ENCODE measurements at regions not wholly inside any gene's neighbourhood (a gene's known extent, or its start where the extent isn't known, plus 50 kb on each side); places are given as distances from the start of the nearest gene placed in this dataset.
"Not testable (repeated sequence)": the region's sequence is repeated elsewhere in the genome, so short reads cannot be mapped to it uniquely, and the experiment has no call there.

DNA sequence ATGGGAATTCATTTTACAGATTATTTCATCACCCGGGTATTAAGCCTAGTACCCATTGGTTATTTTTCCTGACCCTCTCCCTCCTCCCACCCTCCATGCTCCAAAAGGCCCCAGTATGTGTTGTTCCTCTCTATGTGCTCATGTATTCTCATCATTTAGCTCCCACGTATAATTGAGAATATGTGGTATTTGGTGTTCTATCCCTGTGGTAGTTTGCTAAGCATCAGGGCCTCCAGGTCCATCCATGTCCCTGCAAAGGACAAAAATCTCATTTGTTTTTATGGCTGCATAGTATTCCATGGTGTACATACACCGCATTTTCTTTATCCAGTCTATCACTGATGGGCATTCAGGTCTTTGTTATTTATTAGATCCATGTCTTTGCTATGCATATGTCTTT lies 894.1 kb upstream of the MIR17HG start:
- DNase-seq (ENCODE audit: low spot score): no peak

DNA sequence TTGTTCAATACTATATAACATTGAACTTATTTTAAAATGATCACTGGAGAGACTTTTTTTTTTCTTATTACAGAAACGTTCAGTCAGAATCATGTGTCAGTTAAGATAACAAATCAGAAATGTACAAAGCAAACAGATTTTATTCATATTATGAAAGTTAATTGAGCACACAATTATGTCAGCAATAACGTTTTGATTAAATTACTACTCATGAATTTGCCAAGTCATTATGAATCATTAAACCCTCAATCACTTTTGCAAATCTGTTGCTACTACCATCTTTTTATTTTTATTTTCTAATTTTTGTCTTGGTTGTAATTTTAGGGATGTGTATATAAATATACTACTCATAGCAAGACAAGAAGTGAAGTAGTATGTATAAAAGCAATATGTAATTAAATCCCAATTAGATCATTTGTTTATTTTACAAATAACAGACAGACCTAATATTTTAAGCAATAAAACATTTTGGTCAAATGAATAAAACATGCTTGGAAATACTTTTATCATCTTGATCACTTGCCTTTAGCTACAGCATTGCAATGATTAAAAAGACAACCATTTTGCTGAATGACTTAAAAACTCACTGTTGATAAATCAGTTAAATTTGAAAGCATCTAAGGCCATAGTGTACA lies 893.4 kb upstream of the MIR17HG start:
- no peak for DNase-seq (ENCODE audit: low spot score)

DNA sequence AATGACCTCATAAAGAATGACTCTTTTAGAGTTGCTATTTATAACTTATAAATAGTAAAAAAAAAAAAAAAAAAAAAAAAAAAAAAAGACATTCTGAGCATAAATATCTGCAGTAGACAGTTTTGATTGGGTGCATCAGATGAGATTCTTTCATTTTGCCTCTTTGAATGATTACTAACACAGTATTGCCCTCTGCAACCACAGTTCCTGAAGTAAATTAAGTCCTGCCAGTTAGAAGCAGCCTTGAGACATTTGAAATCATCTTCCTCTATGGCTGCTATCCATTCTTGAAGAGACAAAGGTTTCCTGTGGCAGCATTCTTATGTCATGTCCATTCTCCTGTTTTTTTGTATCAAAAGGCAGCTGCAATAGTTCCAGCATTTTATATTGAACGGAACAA lies 892.4 kb upstream of the MIR17HG start:
- DNase-seq (ENCODE audit: low spot score): no peak

DNA sequence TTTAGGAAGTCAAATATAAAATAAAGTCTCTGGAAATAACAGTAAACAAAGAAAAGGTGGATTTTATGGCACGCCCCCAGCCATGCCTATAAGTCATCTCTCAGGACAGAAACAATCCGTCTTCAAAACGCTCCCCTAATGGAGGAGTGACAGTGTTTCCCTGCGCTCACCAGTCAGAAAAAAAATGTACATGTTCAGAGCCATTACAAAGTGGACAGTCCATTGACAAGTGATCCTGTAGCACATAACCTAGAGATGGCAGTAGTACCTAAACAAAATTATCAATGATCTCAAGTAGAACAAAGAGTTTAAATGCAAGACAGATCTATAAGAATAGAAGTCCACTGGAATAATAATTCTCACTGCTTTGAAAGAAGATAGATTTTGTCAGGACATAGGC lies 891.7 kb upstream of the MIR17HG start:
- no peak for DNase-seq (ENCODE audit: low spot score)

DNA sequence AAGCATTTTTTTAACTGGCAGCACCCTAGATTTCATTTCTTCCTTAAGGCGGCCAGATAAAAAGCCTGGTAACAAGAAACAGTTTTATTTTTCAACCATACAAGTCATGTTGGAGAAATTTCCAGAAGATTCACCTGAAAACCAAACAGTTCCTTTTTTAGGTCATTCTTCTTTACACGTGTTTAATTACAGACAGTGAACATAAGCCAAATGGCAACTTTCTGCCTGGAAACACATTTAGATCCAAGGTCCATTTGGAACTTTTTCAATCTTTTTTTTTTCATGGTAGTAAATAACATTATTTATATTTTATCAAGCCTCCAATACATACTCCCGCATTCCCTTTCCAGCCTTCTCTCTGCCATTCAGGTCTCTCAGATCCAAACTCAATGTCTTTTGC lies 886.1 kb upstream of the MIR17HG start:
- no peak for DNase-seq (ENCODE audit: low spot score)

DNA sequence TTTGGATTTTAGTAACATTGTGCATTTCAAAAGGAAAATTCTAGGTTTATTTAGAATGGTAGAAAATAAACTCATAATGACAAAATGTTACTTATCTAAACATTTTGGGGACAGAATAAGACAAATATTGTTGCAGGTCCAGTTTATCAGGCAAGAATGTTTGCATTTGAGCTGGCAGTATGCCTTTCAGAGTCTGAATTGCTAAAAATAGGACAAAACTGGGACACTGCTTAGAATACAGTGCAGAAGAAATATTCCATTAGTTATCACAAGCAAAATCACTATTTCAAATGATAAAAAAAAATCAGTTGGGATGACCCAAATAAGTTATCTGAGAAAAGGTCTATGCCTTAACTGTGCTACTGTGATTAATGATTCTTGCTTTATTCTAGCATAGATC lies 870.3 kb upstream of the MIR17HG start:
- no peak for DNase-seq (ENCODE audit: low spot score)

DNA sequence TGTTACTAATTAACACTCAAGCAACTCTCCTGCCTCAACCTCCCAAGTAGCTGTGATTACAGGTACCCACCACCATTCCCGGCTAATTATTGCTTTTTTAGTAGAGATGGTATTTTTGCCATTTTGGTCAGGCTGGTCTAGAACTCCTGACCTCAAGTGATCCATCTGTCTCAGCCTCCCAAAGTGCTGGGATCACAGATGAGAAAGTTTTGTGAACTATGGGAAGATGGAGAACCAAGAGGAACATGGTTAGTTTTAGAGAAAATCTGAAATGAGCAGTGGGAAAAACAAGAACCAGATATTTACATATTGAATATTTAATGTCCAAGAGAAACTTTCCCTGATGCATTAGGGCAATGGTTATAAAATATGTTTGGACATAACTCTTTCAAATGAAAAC lies 863.6 kb upstream of the MIR17HG start:
- no peak for DNase-seq (ENCODE audit: low spot score)

DNA sequence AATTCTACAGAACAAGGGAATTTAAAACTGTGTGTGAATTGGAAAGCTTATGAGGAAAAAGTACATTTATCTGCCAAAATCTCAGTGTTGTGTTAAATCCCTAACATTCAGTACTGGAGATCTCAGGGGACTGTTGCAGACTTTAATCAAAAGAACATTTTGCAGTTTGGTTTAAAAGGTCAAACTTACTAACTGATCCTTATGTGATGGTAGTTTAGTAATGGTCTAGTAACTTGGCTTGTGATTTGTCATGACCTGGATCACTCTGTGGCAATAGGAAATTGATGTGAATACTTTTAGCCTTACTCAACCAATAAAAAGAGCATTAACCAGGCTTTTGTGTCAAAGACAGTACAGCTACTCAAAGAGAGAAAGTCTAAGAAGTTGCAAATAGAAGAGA lies 862.1 kb upstream of the MIR17HG start:
- no peak for DNase-seq (ENCODE audit: low spot score)

DNA sequence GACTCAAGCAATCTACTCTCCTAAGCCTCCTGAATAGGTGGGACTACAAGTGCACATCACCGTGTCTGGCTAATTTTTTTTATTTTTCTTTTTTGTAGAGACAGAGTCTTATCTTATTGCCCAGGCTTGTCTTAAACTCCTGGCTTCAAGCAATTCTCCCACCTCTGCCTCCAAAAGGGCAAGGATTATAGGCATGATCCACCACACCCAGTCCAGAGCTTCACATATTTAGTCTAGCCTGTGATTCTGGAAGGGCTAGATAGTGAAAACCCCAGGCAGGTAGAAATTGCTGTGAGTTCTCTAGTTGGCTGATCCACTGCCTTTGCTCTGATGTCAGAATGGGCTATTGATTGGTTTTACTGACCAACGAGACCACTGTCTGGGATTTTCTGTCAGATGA lies 854.6 kb upstream of the MIR17HG start:
- no peak for DNase-seq (ENCODE audit: low spot score)

DNA sequence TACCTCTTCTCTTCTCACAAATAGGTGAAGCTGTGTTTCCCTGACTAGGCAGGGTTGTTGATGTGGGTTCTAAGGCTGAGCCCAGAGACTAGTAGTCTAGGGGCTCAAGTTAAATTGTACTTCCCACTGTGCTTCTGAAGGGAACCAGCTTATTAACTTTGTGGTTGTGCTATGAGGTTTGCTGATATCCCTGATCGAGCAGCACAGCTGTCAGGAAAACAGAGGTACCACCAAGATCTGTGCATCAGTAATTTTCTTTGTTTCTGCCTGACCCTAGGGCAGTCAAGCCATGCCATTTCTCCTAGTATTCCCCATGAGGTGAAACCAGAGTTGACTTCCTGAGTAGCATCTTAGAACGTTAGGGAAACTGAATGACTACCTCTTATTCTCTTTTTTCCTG lies 853.8 kb upstream of the MIR17HG start:
- DNase-seq (ENCODE audit: low spot score): no peak

DNA sequence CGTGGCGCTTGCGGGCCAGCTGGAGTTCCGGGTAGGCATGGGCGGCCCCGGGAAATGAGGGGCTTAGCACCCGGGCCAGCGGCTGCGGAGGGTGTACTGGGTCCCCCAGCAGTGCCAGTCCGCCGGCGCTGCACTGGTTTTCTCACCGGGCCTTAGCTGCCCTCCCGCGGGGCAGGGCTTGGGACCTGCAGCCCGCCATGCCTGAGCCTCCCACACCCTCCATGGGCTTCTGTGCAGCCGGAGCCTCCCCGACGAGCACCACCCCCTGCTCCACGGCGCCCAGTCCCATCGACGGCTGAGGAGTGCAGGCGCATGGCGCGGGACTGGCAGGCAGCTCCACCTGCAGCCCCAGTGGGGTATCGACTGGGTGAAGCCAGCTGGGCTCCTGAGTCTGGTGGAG lies 852.6 kb upstream of the MIR17HG start:
- DNase-seq (ENCODE audit: low spot score): not testable (repeated sequence)

DNA sequence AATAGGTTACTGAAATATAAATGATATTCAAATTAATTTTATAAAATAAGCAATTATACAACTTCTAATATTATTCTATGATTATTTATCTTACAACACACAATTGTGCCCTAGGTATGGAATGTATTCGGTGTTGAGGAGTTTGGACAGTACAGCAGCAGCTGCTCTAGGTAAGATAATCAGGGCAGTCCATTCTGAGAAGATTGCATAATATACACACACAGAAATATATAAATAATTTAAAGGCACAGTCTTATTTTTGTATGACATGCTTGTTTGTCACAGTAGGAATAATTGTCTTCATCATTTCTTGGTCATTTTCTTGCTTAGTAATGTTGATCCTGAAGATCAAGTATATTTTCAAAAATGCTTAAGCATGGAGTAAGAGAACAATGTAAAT lies 849.4 kb upstream of the MIR17HG start:
- DNase-seq (ENCODE audit: low spot score): no peak

DNA sequence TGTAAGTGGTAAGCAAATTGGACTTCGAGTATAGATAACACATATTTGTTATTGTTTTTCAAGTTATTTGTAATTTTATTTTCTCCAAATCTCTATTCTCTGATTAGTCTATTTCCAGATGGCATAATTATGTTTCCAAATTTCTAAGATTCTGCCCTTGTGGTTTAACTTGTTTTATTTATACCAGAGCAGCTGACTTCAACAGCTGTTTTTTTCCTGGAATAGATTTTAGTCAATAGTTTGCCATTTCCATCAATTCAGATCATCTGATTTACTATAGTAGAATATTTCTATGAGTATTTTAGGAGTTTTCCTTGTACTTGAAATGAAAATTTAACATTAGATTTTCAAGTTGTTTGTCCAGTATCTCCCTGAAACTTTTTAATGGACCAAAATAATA lies 848.7 kb upstream of the MIR17HG start:
- DNase-seq (ENCODE audit: low spot score): no peak

DNA sequence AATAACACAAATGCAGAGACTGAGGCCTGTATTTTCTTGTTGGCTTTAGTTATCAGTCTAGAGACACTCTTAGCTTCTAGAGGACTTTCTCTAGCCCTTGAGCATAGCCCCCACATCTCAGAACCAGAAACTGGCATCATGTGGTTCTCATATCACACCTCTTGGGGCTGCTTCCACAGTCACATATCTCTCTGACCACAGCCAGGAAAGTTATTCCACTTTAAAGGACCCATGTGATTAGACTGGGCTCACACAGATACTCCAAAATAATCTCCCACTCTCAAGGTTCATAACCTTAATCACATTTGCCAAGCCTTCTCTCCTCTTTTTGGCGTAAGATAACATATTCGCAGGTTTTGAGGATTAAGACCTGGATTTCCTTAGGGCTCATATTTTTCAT lies 846.9 kb upstream of the MIR17HG start:
- DNase-seq (ENCODE audit: low spot score): no peak

DNA sequence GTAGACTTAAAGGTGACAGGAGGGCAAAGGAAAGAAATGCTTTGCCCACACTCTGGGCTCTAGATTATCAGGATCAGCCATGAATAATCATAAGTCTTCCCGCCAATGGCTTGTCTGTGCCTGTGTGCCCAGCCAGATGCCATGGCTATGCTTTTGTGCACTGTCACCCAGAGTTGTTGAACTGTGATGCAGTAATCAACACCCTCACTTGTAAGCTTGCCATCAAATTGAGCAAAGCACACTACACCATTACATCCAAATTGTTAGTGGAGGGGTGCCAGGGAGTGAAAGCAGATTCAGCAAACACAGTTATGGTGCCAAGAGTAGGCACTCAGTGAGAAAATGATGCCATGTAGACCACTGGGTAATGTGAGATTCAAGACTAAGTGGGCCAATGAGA lies 845.3 kb upstream of the MIR17HG start:
- DNase-seq (ENCODE audit: low spot score): no peak

DNA sequence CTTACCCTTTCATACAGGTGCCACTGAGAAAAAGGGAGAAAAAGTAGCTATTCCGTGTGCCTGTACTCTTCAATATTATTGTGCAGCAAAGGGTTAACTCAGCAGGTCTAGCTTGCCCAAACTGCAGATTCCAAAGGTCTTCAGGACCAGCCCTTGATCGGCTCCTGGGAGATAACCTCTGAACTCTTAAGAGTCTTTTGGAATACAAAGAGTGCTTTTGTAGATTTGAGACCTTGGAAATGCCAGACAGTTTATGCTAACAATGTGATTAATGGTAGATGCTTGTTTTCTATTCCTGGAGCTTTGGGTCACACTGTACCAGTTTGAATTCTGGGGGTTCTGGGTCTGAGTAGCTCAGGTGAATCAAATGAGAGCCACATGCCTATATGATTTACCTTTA lies 844.7 kb upstream of the MIR17HG start:
- no peak for DNase-seq (ENCODE audit: low spot score)

DNA sequence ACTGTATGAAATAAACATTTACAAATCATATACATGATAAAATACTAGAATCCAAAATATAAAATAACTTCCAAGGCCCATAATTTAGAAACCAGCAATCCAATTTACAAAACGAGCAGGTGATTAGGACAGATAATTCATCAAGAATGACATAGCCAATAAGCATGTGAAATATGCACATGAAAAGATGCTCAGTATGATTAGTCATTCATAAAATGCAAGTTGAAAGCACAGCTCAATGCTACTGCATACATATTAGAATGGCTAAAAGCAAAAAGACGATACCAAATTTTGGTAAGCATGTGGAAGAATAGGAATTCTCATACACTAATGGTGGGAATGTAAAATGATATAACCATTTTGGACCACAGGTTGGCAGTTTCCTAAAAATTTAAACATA lies 837.2 kb upstream of the MIR17HG start:
- DNase-seq (ENCODE audit: low spot score): no peak

DNA sequence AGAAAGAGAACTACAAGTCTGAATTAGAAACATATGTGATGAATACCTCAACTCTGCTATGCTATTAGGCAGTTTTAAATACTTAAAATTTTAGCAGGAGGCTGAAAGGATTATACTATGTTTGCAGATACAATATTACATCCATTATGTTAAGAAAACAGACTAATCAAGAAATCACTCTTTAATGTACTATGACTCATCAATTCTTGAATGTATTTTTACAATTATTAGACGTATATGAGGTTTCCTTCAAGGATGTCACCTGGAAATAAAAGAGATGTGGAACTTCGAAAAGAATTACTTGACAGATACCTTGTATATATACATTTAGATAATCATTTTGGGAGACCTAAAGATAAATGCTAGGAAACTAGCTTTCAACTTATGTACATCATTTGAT lies 835.6 kb upstream of the MIR17HG start:
- no peak for DNase-seq (ENCODE audit: low spot score)

DNA sequence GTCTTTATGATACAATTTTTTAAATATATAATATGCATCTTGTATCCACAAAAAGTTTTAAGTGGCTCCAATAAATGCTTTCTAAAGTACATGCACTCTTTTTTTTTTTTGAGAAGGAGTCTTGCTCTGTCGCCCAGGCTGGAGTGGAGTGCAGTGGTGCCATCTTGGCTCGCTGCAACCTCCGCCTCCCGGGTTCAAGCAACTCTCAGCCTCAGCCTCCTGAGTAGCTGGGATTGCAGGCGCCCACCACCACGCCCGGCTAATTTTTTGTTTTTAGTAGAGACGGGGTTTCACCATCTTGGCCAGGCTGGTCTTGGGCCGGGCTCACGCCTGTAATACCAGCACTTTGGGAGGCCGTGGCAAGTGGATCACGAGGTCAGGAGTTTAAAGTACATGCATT lies 832.8 kb upstream of the MIR17HG start:
- not testable (repeated sequence) for DNase-seq (ENCODE audit: low spot score)

DNA sequence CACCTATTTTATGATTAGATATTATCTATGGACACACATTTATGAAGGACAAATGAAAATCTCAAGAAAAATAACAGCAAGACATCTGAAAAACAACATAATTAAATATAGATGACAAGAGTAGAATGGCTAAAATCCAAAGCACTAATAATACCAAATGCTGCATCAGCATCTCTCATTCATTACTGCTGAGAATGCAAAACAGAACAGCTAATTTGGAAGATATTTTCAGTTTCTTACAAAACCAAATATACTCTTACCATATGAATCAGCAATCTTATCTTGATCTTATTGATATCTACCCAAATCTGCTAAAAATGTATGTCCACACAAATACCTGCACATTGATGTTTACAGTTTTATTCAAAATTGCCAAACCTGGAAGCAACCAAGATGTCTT lies 829.1 kb upstream of the MIR17HG start:
- no peak for DNase-seq (ENCODE audit: low spot score)

DNA sequence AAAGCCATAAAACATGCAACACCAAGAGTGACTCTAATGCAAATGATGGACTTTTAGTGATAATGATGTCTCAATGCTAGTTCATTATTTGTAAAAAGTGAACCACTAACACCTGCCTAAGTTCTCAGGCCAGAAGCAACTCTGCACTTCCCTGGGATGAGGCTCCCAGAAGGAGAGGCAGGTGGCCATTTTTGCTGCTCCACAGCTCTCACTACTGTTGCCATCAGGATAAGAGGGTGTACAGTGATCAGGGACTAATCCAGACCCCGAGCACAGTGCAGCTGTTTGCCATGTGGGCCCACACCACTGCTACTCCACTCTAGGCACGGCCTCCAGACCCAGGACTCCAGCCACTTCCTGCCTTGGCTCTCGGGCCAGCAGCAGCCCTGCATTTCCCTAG lies 828.3 kb upstream of the MIR17HG start:
- no peak for DNase-seq (ENCODE audit: low spot score)

DNA sequence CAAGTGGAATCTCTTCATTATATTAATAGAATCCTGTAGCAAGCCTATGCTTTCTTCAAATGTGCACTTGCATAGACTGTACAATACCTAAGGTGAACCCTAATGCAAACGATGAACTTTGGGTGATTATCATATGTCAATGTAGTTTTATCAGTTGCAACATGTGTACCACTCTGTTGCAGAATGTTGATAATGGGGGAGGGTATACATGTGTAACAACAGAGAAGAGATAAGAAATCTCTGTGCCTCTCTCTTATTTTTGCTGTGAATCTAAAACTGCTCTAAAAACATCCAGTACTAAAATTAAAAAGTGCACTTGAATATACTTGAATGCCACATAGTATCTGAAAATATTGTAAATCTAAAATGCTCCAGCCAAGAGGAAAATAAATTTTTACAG lies 820.8 kb upstream of the MIR17HG start:
- DNase-seq (ENCODE audit: low spot score): no peak

DNA sequence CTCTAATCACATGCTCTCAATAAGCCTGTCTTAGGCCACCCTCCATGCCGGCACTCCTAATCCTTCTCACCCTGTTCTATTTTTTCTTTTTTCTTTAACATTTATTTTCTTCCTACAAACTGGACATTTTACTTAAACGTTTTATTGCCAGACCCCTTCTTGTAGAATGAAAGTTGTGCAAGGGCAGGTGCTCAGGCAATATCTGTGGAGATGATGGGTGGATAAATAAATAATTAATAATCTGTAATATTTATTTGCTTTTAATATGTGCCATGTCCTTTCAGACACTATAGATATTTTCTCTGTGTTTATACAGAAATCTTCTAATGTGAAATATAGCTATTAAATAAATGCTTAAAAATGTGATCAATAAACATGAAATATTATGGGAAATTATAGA lies 815.7 kb upstream of the MIR17HG start:
- no peak for DNase-seq (ENCODE audit: low spot score)

DNA sequence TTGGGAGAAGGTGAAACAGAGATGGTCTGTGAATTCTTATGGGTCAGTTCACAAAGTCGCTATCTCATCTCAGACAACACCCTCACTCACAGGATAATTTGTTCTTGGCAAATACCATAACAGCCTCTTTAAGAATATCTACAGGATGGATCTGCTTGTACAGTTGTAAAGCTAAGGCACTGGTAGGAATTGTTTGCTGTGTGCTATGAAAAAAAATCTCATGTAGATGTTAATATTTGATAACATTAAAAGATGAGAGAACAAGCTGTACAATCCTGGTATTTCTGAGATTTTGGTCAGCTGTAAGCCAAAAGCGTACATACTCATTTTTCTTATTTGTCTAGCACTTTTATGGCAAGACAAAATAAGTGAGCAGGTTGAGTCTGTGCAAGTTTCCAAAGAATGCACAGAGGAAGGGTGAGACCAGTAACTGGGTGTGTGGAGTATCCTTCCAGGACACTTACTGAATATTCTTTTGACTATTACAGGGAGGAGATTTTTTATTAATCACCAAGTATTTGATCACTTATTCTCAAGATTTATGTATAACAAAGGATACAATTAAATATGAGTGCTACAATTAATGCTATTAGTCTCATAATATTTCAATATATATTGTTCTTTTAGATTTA lies 814.5 kb upstream of the MIR17HG start:
- no peak for DNase-seq (ENCODE audit: low spot score)

DNA sequence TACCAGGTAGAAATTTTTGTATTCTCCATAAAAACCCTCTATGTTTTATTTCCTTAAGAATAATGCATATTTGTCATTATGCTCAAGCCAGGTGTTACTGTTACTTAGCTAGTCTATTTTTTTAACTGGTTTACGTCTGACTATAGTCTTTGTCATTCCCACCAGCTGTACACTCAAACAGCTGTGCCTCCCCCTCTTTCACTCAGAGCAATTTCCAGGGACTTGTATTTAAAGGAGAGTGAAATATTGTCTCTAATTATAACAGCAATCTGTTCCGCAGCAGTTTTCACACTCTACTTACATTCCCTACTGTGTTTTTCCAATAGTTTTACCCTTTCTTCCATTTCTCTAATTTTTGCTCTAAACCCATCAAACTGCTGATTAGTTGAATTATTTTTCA lies 813.6 kb upstream of the MIR17HG start:
- no peak for DNase-seq (ENCODE audit: low spot score)

Measured in SW480 (cell line).